KMS-11 (cell line): ENCODE measurements at regions not wholly inside any gene's neighbourhood (a gene's known extent, or its start where the extent isn't known, plus 50 kb on each side); places are given as distances from the start of the nearest gene placed in this dataset.
"Not testable (repeated sequence)": the region's sequence is repeated elsewhere in the genome, so short reads cannot be mapped to it uniquely, and the experiment has no call there.

Source experiments
- H2AFZ ChIP-seq: fragments of 200-600 bp; sonication (generic); 2 replicates; pipeline ENCODE4 v1.6.1; 2016; ENCODE audit warnings: antibody characterized with exemption, mixed run types, low read depth
- H3K27ac ChIP-seq: fragments of 200-600 bp; sonication (generic); 2 replicates; pipeline ENCODE4 v1.6.1; 2016; ENCODE audit warnings: mild to moderate bottlenecking, mixed run types
- H3K27me3 ChIP-seq: fragments of 200-600 bp; sonication (generic); 2 replicates; pipeline ENCODE4 v1.6.1; 2017; ENCODE audit warnings: mild to moderate bottlenecking, low read depth, mixed run types, moderate library complexity; ENCODE audit not compliant: insufficient read depth
- H3K36me3 ChIP-seq: fragments of 200-600 bp; sonication (generic); 2 replicates; pipeline ENCODE4 v1.6.1; 2017; ENCODE audit warnings: mild to moderate bottlenecking, mixed run types; ENCODE audit not compliant: insufficient read depth
- H3K4me1 ChIP-seq: fragments of 200-600 bp; sonication (generic); 2 replicates; pipeline ENCODE4 v1.6.1; 2016; ENCODE audit warnings: mild to moderate bottlenecking, low read depth, mixed run types; ENCODE audit not compliant: poor library complexity, severe bottlenecking
- H3K4me2 ChIP-seq: fragments of 200-600 bp; sonication (generic); 2 replicates; pipeline ENCODE4 v1.7.0; 2016; ENCODE audit warnings: mild to moderate bottlenecking, mixed run types
- H3K4me3 ChIP-seq: fragments of 200-600 bp; sonication (generic); IDR thresholded peaks from 2 replicates; pipeline ENCODE4 v1.6.1; 2017; ENCODE audit warnings: low read depth, low read length, mixed read lengths; ENCODE audit not compliant: insufficient read depth
- H3K79me2 ChIP-seq: fragments of 200-600 bp; sonication (generic); 2 replicates; pipeline ENCODE4 v1.6.1; 2016; ENCODE audit warnings: low read depth, mixed run types; ENCODE audit not compliant: insufficient read depth
- H3K9ac ChIP-seq: fragments of 200-600 bp; sonication (generic); 2 replicates; pipeline ENCODE4 v1.6.1; 2016; ENCODE audit warnings: mild to moderate bottlenecking, mixed run types
- H4K20me1 ChIP-seq: fragments of 200-600 bp; sonication (generic); 2 replicates; pipeline ENCODE4 v1.6.1; 2016; ENCODE audit warnings: mild to moderate bottlenecking, mixed run types; ENCODE audit not compliant: insufficient read depth
- TF ChIP-seq, protein P1 (sequence below): fragments of 200-600 bp; sonication (generic); conservative IDR thresholded peaks from 2 replicates; pipeline ENCODE4 v1.6.1; 2017; ENCODE audit warnings: low read depth, mild to moderate bottlenecking, antibody characterized with exemption, low read length, moderate library complexity, mixed read lengths

DNA sequence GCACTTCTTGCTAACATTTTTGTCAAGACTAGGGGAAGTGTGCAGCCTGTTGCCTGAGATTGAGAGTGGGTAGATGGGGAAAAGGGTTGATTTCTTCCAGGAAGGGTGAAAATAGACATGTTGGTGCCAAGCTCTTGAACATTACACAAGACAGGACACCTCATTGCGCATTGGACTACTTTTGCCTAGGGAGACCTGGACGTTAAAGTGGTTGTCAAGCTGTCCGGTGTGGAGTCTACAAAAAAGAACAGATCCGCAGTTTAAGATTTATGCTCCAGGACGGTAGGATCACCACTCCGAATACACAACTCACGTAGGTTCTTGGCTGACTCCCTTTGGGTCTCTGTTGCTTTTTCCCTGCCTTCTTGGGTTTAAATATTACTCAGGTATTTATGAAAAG is 56.3 kb upstream of the LRIG1 start:
- Histone ChIP-seq H3K79me2 (no peaks in the 10 kb centered on the region), H3K9ac (no peak overlapping the region), H2AFZ (no peak overlapping the region), H3K27ac (no peak overlapping the region), H3K27me3 (no peaks in the 10 kb centered on the region), H3K36me3 (no peaks in the 10 kb centered on the region), H3K4me1 (no peaks in the 10 kb centered on the region), H3K4me3 (no peak overlapping the region), H3K4me2 (no peak overlapping the region), H4K20me1 (no peaks in the 10 kb centered on the region)
- TF ChIP-seq, protein P1, sequence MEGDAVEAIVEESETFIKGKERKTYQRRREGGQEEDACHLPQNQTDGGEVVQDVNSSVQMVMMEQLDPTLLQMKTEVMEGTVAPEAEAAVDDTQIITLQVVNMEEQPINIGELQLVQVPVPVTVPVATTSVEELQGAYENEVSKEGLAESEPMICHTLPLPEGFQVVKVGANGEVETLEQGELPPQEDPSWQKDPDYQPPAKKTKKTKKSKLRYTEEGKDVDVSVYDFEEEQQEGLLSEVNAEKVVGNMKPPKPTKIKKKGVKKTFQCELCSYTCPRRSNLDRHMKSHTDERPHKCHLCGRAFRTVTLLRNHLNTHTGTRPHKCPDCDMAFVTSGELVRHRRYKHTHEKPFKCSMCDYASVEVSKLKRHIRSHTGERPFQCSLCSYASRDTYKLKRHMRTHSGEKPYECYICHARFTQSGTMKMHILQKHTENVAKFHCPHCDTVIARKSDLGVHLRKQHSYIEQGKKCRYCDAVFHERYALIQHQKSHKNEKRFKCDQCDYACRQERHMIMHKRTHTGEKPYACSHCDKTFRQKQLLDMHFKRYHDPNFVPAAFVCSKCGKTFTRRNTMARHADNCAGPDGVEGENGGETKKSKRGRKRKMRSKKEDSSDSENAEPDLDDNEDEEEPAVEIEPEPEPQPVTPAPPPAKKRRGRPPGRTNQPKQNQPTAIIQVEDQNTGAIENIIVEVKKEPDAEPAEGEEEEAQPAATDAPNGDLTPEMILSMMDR: no peak

DNA sequence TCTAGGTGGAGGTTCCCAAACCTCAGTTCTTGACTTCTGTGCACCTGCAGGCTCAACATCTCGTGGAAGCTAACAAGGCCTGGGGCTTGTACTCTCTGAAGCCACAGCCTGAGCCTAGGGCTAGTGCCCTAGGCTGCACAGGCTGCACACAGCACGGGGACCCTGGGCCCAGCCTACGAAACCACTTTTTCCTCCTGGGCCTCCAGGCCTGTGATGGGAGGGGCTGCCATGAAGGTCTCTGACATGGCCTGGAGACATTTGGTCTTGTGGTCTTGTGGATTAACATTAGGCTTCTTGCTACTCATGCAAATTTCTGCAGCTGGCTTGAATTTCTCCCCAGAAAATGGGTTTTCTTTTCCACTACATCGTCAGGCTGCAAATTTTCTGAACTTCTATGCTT is 59.1 kb upstream of the LRIG1 start:
- not testable (repeated sequence) for H3K36me3 ChIP-seq, H4K20me1 ChIP-seq, H3K9ac ChIP-seq, H2AFZ ChIP-seq, H3K79me2 ChIP-seq, H3K27ac ChIP-seq, H3K4me1 ChIP-seq, H3K27me3 ChIP-seq, H3K4me2 ChIP-seq, H3K4me3 ChIP-seq

- H3K4me1 ChIP-seq: no peaks in the 10 kb centered on the region
- no peaks in the 10 kb centered on the region for H4K20me1 ChIP-seq
- no peak overlapping the region for H3K4me2 ChIP-seq
- no peaks in the 10 kb centered on the region for H3K79me2 ChIP-seq
- H3K27ac ChIP-seq: no peak overlapping the region
- no peak overlapping the region for H3K4me3 ChIP-seq
- no peak overlapping the region for H2AFZ ChIP-seq
- H3K9ac ChIP-seq: no peak overlapping the region
- no peaks in the 10 kb centered on the region for H3K27me3 ChIP-seq
- TF ChIP-seq, protein P1: no peak
- no peaks in the 10 kb centered on the region for H3K36me3 ChIP-seq
Measured at GRCh38 chr3:66561367-66561766, 60.5 kb upstream of the LRIG1 start.

DNA sequence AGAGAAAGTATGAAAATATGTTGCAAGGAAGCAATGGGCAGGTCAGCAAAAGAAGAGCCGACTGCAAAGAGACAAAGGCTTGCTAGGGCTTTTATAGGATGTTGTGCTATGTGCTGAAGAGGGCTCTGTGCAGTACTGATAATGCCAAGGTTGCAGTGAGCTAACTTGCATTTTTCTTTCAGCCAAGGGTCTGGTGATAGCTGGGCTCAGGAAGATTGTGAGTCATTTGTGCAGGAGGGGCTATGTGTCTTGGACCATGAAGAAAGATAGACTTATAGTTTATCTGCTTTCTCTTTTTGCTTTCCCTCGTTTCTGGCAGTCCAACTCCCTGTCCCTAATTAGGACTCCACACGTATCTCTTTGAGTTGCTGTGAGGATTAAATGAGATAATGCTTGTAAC is 64.5 kb upstream of the LRIG1 start:
- Histone ChIP-seq H3K4me1 (no peaks in the 10 kb centered on the region), H3K79me2 (no peaks in the 10 kb centered on the region), H2AFZ (no peak overlapping the region), H3K27me3 (no peaks in the 10 kb centered on the region), H3K36me3 (no peaks in the 10 kb centered on the region), H3K4me3 (no peak overlapping the region), H4K20me1 (no peaks in the 10 kb centered on the region), H3K4me2 (no peak overlapping the region), H3K9ac (no peak overlapping the region), H3K27ac (no peak overlapping the region)
- TF ChIP-seq, protein P1: no peak

- Histone ChIP-seq H3K27ac (no peak overlapping the region), H3K4me3 (no peak overlapping the region), H3K4me1 (no peaks in the 10 kb centered on the region), H3K79me2 (no peaks in the 10 kb centered on the region), H3K9ac (no peak overlapping the region), H3K27me3 (no peaks in the 10 kb centered on the region), H4K20me1 (no peaks in the 10 kb centered on the region), H3K36me3 (no peaks in the 10 kb centered on the region), H2AFZ (no peak overlapping the region), H3K4me2 (no peak overlapping the region)
- TF ChIP-seq, protein P1: no peak
Measured at GRCh38 chr3:66567077-66567476, 66.3 kb upstream of the LRIG1 start.
